H1 (cell line): ENCODE measurements at regions not wholly inside any gene's neighbourhood (a gene's known extent, or its start where the extent isn't known, plus 50 kb on each side); places are given as distances from the start of the nearest gene placed in this dataset.

Source experiments
- CTCF ChIA-PET: fragments of 300-600 bp; sonication (Branson Sonifier 250); formaldehyde crosslinking; loops from one replicate; lab custom pipeline; 2021; ENCODE audit not compliant: partially characterized antibody; lab: Charles Lee
- POLR2A ChIA-PET: fragments of 300-600 bp; sonication (Branson Sonifier 250); formaldehyde crosslinking; loops from one replicate; lab custom pipeline; 2021; ENCODE audit warnings: inconsistent platforms; ENCODE audit not compliant: partially characterized antibody; lab: Charles Lee
- DNase-seq, 2 experiments: peaks; one replicate each; pipeline versions ENCODE4 v3.0.0 to v3.0.0-alpha.2; 2010 to 2022; ENCODE audit warnings: low spot score in 2 of 2, low read depth in 1 of 2, mixed read lengths in 1 of 2
- FAIRE-seq: peaks from 2 replicates; lab custom pipeline; 2011; peaks lifted over from hg19 to GRCh38; lab: Jason Lieb, UNC
- H2AFZ ChIP-seq: 2 replicates; pipeline ENCODE4 v1.8.1; 2012; ENCODE audit warnings: low read length, inconsistent platforms
- H2AK5ac ChIP-seq: 2 replicates; pipeline ENCODE4 v1.6.1; 2013; ENCODE audit warnings: low read depth, low read length
- H2BK120ac ChIP-seq: replicated peaks from 2 replicates; pipeline ENCODE3; 2013; ENCODE audit warnings: low read depth, low read length, inconsistent platforms
- H2BK12ac ChIP-seq: 2 replicates; pipeline ENCODE4 v1.6.1; 2013; ENCODE audit warnings: low read depth, low read length
- H2BK15ac ChIP-seq: 2 replicates; pipeline ENCODE4 v1.6.1; 2013; ENCODE audit warnings: low read length
- H2BK20ac ChIP-seq: 2 replicates; pipeline ENCODE4 v1.6.1; 2013; ENCODE audit warnings: low read length
- H2BK5ac ChIP-seq: 2 replicates; pipeline ENCODE4 v1.6.1; 2013; ENCODE audit warnings: low read depth, low read length
- H3K14ac ChIP-seq: 2 replicates; pipeline ENCODE4 v1.6.1; 2013; ENCODE audit warnings: inconsistent platforms; ENCODE audit not compliant: insufficient read length
- H3K18ac ChIP-seq: 2 replicates; pipeline ENCODE4 v1.6.1; 2013; ENCODE audit warnings: low read length; ENCODE audit errors: extremely low read depth
- H3K23ac ChIP-seq: 2 replicates; pipeline ENCODE4 v1.6.1; 2013; ENCODE audit warnings: inconsistent platforms; ENCODE audit not compliant: insufficient read length
- H3K23me2 ChIP-seq: 2 replicates; pipeline ENCODE4 v1.6.1; 2013; ENCODE audit warnings: low read depth, low read length
- H3K27ac ChIP-seq: 2 replicates; pipeline ENCODE4 v1.6.1; 2011; ENCODE audit warnings: low read depth, low read length, inconsistent platforms
- H3K27me3 ChIP-seq, 4 experiments: replicated peaks in 1 of 4; 1 replicate in 1 of 4; 2 replicates in 3 of 4; pipeline versions ENCODE4 v1.6.1 to v1.8.1; 2011 to 2013; ENCODE audit warnings: low read length in 3 of 4, mild to moderate bottlenecking in 3 of 4, inconsistent platforms in 2 of 4, mixed read lengths in 2 of 4, moderate library complexity in 1 of 4; ENCODE audit not compliant: control insufficient read depth in 3 of 4, insufficient read depth in 3 of 4; ENCODE audit errors: extremely low read depth in 1 of 4
- H3K36me3 ChIP-seq, 4 experiments: 2 replicates each; pipeline versions ENCODE4 v1.6.1 to v1.8.1; 2011 to 2013; ENCODE audit warnings: mild to moderate bottlenecking in 4 of 4, low read length in 3 of 4, moderate library complexity in 2 of 4, control low read depth in 1 of 4, inconsistent platforms in 1 of 4; ENCODE audit not compliant: insufficient read depth in 4 of 4, control insufficient read depth in 2 of 4
- H3K4ac ChIP-seq: replicated peaks from 2 replicates; pipeline ENCODE3; 2013; ENCODE audit warnings: low read length, low read depth, mixed read lengths, inconsistent platforms; ENCODE audit not compliant: insufficient read length
- H3K4me1 ChIP-seq, 4 experiments: replicated peaks in 1 of 4; 1 replicate in 1 of 4; 2 replicates in 3 of 4; pipeline versions ENCODE4 v1.6.1 to v1.8.1; 2011 to 2013; ENCODE audit warnings: low read length in 3 of 4, inconsistent platforms in 2 of 4, mixed read lengths in 1 of 4; ENCODE audit not compliant: insufficient read depth in 4 of 4, control insufficient read depth in 3 of 4
- H3K4me2 ChIP-seq, 2 experiments: 2 replicates each; pipeline versions ENCODE4 v1.6.1 to v1.8.1; 2011 to 2013; ENCODE audit warnings: low read depth in 2 of 2, low read length in 2 of 2, control low read depth in 1 of 2, inconsistent platforms in 1 of 2, mild to moderate bottlenecking in 1 of 2; ENCODE audit not compliant: insufficient read depth in 1 of 2
- H3K4me3 ChIP-seq, 4 experiments: fragments of 200-600, 300-600 bp in 1 of 4; sonication (generic), shearing (Covaris generic), sonication (Bioruptor Twin) in 1 of 4; 2 replicates each; pipeline versions ENCODE4 v1.5.1 to v1.8.1; 2011 to 2016; ENCODE audit warnings: low read length in 4 of 4, low read depth in 3 of 4, control low read depth in 2 of 4, inconsistent platforms in 2 of 4, mild to moderate bottlenecking in 2 of 4, mixed read lengths in 1 of 4, moderate library complexity in 1 of 4; ENCODE audit not compliant: insufficient read depth in 2 of 4; ENCODE audit errors: extremely low read depth in 1 of 4
- H3K56ac ChIP-seq: replicated peaks from 2 replicates; pipeline ENCODE3; 2013; ENCODE audit warnings: low read depth, mild to moderate bottlenecking, mixed read lengths, low read length, inconsistent platforms; ENCODE audit not compliant: insufficient read length
- H3K79me1 ChIP-seq: 2 replicates; pipeline ENCODE4 v1.6.1; 2013; ENCODE audit warnings: low read depth, low read length, control low read depth
- H3K79me2 ChIP-seq, 2 experiments: 2 replicates each; pipeline versions ENCODE4 v1.6.1 to v1.8.1; 2012 to 2013; ENCODE audit warnings: low read length in 2 of 2, mild to moderate bottlenecking in 2 of 2, inconsistent platforms in 1 of 2; ENCODE audit not compliant: insufficient read depth in 2 of 2, control insufficient read depth in 1 of 2
- H3K9ac ChIP-seq, 4 experiments: replicated peaks in 1 of 4; 1 replicate in 1 of 4; 2 replicates in 3 of 4; pipeline versions ENCODE4 v1.6.1 to v1.8.1; 2011 to 2013; ENCODE audit warnings: low read depth in 3 of 4, low read length in 3 of 4, control low read depth in 2 of 4, mild to moderate bottlenecking in 2 of 4, moderate library complexity in 2 of 4, inconsistent platforms in 1 of 4; ENCODE audit errors: extremely low read depth in 1 of 4
- H3K9me3 ChIP-seq, 2 experiments: 2 replicates each; pipeline versions ENCODE4 v1.6.1 to v1.8.1; 2012 to 2013; ENCODE audit warnings: mild to moderate bottlenecking in 2 of 2, moderate library complexity in 2 of 2, control low read depth in 1 of 2, inconsistent platforms in 1 of 2, low read depth in 1 of 2, low read length in 1 of 2, mixed read lengths in 1 of 2; ENCODE audit not compliant: insufficient read depth in 2 of 2
- H4K20me1 ChIP-seq, 2 experiments: replicated peaks in 1 of 2; 2 replicates each; pipeline versions ENCODE3 to v1.8.1; 2011 to 2013; ENCODE audit warnings: inconsistent platforms in 2 of 2, low read length in 2 of 2, mild to moderate bottlenecking in 1 of 2; ENCODE audit not compliant: insufficient read depth in 2 of 2, control insufficient read depth in 1 of 2
- H4K5ac ChIP-seq: 2 replicates; pipeline ENCODE4 v1.6.1; 2013; ENCODE audit warnings: low read length, low read depth, mixed read lengths, inconsistent platforms; ENCODE audit not compliant: insufficient read length
- H4K8ac ChIP-seq: 2 replicates; pipeline ENCODE4 v1.8.0; 2013; ENCODE audit warnings: mild to moderate bottlenecking, moderate library complexity, low read length, inconsistent platforms; ENCODE audit not compliant: insufficient read depth; ENCODE audit errors: extremely low read depth
- H4K91ac ChIP-seq: replicated peaks from 2 replicates; pipeline ENCODE3; 2013; ENCODE audit warnings: low read length, mixed read lengths, inconsistent platforms; ENCODE audit not compliant: insufficient read length
- ASH2L ChIP-seq: fragments of 200-600, 300-600 bp; sonication (generic); IDR thresholded peaks from one replicate; pipeline ENCODE4 v1.7.1; 2017; ENCODE audit warnings: low read length
- BCL11A ChIP-seq, 2 experiments: IDR thresholded peaks; one replicate each; pipeline ENCODE4 v1.6.1; 2011; ENCODE audit warnings: low read depth in 2 of 2, low read length in 2 of 2, mild to moderate bottlenecking in 2 of 2
- BRCA1 ChIP-seq: IDR thresholded peaks from 2 replicates; pipeline ENCODE4 v1.6.1; 2012; ENCODE audit warnings: low read depth, low read length, improper control_type of control experiment
- CBX5 ChIP-seq: fragments of 300-800, 300-1000 bp; sonication (generic); IDR thresholded peaks from 2 replicates; pipeline ENCODE4 v1.7.1; 2016; ENCODE audit warnings: antibody characterized with exemption, low read length, low read depth
- CEBPB ChIP-seq: IDR thresholded peaks from 2 replicates; pipeline ENCODE4 v1.6.1; 2012; ENCODE audit warnings: low read depth, low read length
- CHD2 ChIP-seq: IDR thresholded peaks from 2 replicates; pipeline ENCODE4 v1.6.1; 2012; ENCODE audit warnings: low read length, improper control_type of control experiment
- CREB1 ChIP-seq: IDR thresholded peaks from 2 replicates; pipeline ENCODE4 v1.6.1; 2012; ENCODE audit warnings: inconsistent platforms
- EZH2 ChIP-seq: fragments of 200-600 bp; sonication (generic); IDR thresholded peaks from 2 replicates; pipeline ENCODE4 v1.7.1; 2012; ENCODE audit warnings: low read depth, mild to moderate bottlenecking, moderate library complexity, low read length, inconsistent platforms; ENCODE audit not compliant: severe bottlenecking
- GTF2F1 ChIP-seq: IDR thresholded peaks from 2 replicates; pipeline ENCODE4 v1.6.1; 2012; ENCODE audit warnings: low read depth, low read length, improper control_type of control experiment, borderline replicate concordance
- RNF2 ChIP-seq: fragments of 200-900, 300-1000 bp; sonication (generic); IDR thresholded peaks from 2 replicates; pipeline ENCODE4 v1.7.1; 2016; ENCODE audit warnings: borderline replicate concordance, low read depth, mild to moderate bottlenecking, antibody characterized with exemption, low read length; ENCODE audit not compliant: poor library complexity, severe bottlenecking; ENCODE audit errors: missing control alignments
- RXRA ChIP-seq: IDR thresholded peaks from 2 replicates; pipeline ENCODE4 v1.6.1; 2011; ENCODE audit warnings: low read depth, mild to moderate bottlenecking, low read length, moderate library complexity; ENCODE audit not compliant: insufficient read depth
- SIN3A ChIP-seq, 2 experiments: IDR thresholded peaks in 1 of 2; conservative IDR thresholded peaks in 1 of 2; 2 replicates each; pipeline ENCODE4 v1.6.1; 2011 to 2012; ENCODE audit warnings: low read length in 2 of 2, improper control_type of control experiment in 1 of 2, low read depth in 1 of 2, mild to moderate bottlenecking in 1 of 2
- SIX5 ChIP-seq: IDR thresholded peaks from 2 replicates; pipeline ENCODE4 v1.6.1; 2011; ENCODE audit warnings: mild to moderate bottlenecking, low read depth, low read length
- TAF1 ChIP-seq: IDR thresholded peaks from 2 replicates; pipeline ENCODE4 v1.6.1; 2011; ENCODE audit warnings: mild to moderate bottlenecking, low read depth, low read length
- TAF7 ChIP-seq: optimal IDR thresholded peaks from 2 replicates; pipeline ENCODE3; 2011; ENCODE audit warnings: low read depth, mild to moderate bottlenecking, inconsistent platforms, low read length, moderate library complexity, borderline replicate concordance
- TEAD4 ChIP-seq: IDR thresholded peaks from 2 replicates; pipeline ENCODE4 v1.6.1; 2012; ENCODE audit warnings: low read depth, low read length, inconsistent platforms, mixed read lengths

DNA sequence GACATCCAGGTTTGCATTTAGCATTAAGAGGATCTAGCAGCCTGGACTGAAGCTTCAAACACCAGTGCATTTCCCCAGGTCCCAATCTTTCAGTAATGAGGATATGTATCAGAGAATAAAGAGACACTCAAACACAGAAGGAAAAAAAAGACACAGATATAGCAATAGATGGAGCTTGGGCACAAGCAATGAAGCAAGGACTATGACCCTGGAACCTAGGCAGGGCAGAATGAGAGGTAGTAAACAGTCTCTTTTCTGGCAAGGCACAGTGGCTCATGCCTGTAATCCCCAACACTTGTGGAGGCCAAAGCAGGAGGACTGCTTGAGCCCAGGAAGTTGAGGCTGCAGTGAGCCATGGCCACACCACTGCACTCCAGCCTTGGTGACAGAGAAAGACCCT is 80.7 kb upstream of the HNRNPA3 start:
- Histone ChIP-seq H4K5ac (no peak overlapping the region), H2BK20ac (no peak overlapping the region), H3K79me2 (no peaks in the 10 kb centered on the region), H3K27ac (no peak overlapping the region), H3K27me3 (no peaks in the 10 kb centered on the region), H4K8ac (no peak overlapping the region), H3K4ac (no peak overlapping the region), H3K23ac (no peak overlapping the region), H2AK5ac (no peak overlapping the region), H4K91ac (no peak overlapping the region), H2BK15ac (no peak overlapping the region), H3K79me1 (no peaks in the 10 kb centered on the region), H3K14ac (no peak overlapping the region), H2BK120ac (no peak overlapping the region), H3K56ac (no peak overlapping the region), H3K4me1 (0 out of 7 replicates have a peak, but pooled peaks cover 0 to 2% (median 0%) of the 10 kb centered on the region in 4 experiments), H3K4me3 (no peak overlapping the region), H3K9me3 (no peaks in the 10 kb centered on the region), H2BK12ac (no peak overlapping the region), H3K18ac (no peak overlapping the region), H3K23me2 (no peaks in the 10 kb centered on the region), H3K9ac (no peak overlapping the region), H3K4me2 (no peak overlapping the region), H3K36me3 (no peaks in the 10 kb centered on the region), H2BK5ac (no peak overlapping the region), H2AFZ (no peak overlapping the region), H4K20me1 (no peaks in the 10 kb centered on the region)
- ChIA-PET CTCF (interaction anchor here (1.4 kb wide), 1 partner anchor 9 kb away, joined by 3 read pairs; no protein-coding TSS in a partner anchor), POLR2A (no interaction called here)
- DNase-seq (no peak), FAIRE-seq (no peak)
- TF ChIP-seq ASH2L (no peak), BRCA1 (no peak), TAF1 (no peak), CHD2 (no peak), CEBPB (no peak), TEAD4 (no peak), CREB1 (no peak), SIN3A (conservative IDR thresholded peaks at IDR 0.05 in 1 of 2, IDR thresholded peaks at IDR 0.05 in 1 of 2; ENCODE audit: low read depth in 1 of 2, low read length in 2 of 2) (no peak), BCL11A (IDR thresholded peaks at IDR 0.05; ENCODE audit: low read depth in 2 of 2, low read length in 2 of 2) (no peak), RXRA (no peak), EZH2 (no peak), TAF7 (no peak), CBX5 (no peak), SIX5 (no peak), RNF2 (no peak), GTF2F1 (no peak)
